KMS-11 (cell line): ENCODE measurements at regions not wholly inside any gene's neighbourhood (a gene's known extent, or its start where the extent isn't known, plus 50 kb on each side); places are given as distances from the start of the nearest gene placed in this dataset.

Experiments used
- H2AFZ ChIP-seq: fragments of 200-600 bp; sonication (generic); 2 replicates; pipeline ENCODE4 v1.6.1; 2016; ENCODE audit warnings: antibody characterized with exemption, mixed run types, low read depth
- H3K27ac ChIP-seq: fragments of 200-600 bp; sonication (generic); 2 replicates; pipeline ENCODE4 v1.6.1; 2016; ENCODE audit warnings: mild to moderate bottlenecking, mixed run types
- H3K27me3 ChIP-seq: fragments of 200-600 bp; sonication (generic); 2 replicates; pipeline ENCODE4 v1.6.1; 2017; ENCODE audit warnings: mild to moderate bottlenecking, low read depth, mixed run types, moderate library complexity; ENCODE audit not compliant: insufficient read depth
- H3K36me3 ChIP-seq: fragments of 200-600 bp; sonication (generic); 2 replicates; pipeline ENCODE4 v1.6.1; 2017; ENCODE audit warnings: mild to moderate bottlenecking, mixed run types; ENCODE audit not compliant: insufficient read depth
- H3K4me1 ChIP-seq: fragments of 200-600 bp; sonication (generic); 2 replicates; pipeline ENCODE4 v1.6.1; 2016; ENCODE audit warnings: mild to moderate bottlenecking, low read depth, mixed run types; ENCODE audit not compliant: poor library complexity, severe bottlenecking
- H3K4me2 ChIP-seq: fragments of 200-600 bp; sonication (generic); 2 replicates; pipeline ENCODE4 v1.7.0; 2016; ENCODE audit warnings: mild to moderate bottlenecking, mixed run types
- H3K4me3 ChIP-seq: fragments of 200-600 bp; sonication (generic); IDR thresholded peaks from 2 replicates; pipeline ENCODE4 v1.6.1; 2017; ENCODE audit warnings: low read depth, low read length, mixed read lengths; ENCODE audit not compliant: insufficient read depth
- H3K79me2 ChIP-seq: fragments of 200-600 bp; sonication (generic); 2 replicates; pipeline ENCODE4 v1.6.1; 2016; ENCODE audit warnings: low read depth, mixed run types; ENCODE audit not compliant: insufficient read depth
- H3K9ac ChIP-seq: fragments of 200-600 bp; sonication (generic); 2 replicates; pipeline ENCODE4 v1.6.1; 2016; ENCODE audit warnings: mild to moderate bottlenecking, mixed run types
- H4K20me1 ChIP-seq: fragments of 200-600 bp; sonication (generic); 2 replicates; pipeline ENCODE4 v1.6.1; 2016; ENCODE audit warnings: mild to moderate bottlenecking, mixed run types; ENCODE audit not compliant: insufficient read depth
- TF ChIP-seq, protein P1 (sequence below): fragments of 200-600 bp; sonication (generic); conservative IDR thresholded peaks from 2 replicates; pipeline ENCODE4 v1.6.1; 2017; ENCODE audit warnings: low read depth, mild to moderate bottlenecking, antibody characterized with exemption, low read length, moderate library complexity, mixed read lengths

DNA sequence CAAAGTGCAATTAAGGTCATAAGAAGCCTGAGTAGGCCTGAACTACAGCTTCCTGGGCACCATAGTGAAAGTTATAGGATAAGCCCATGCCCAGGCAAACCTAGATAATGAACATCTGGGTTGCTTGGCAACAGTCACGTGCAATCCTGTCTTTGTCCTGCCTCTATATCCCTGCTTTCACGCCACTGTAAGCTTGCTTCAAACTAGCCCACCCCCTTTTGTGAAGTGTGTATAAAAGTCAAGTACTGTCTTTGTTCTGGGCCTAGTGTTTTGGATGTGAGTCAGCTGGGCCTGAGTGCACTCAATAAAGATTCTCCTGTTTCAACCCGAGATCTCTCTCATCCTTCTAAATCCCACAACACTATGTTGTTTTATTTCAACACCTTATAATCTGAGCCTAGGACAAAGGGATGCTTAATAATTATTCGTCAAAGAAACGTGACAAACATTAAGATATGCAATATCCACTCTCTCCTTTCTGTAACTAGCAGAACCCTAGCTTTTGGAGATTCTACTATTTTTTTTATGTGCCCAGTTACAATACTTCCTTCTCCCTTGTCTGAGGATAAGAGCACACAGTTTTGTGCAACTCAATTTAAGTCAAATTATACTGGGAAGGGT lies 927.8 kb downstream of the SUCLG1 start:
- TF ChIP-seq, protein P1, sequence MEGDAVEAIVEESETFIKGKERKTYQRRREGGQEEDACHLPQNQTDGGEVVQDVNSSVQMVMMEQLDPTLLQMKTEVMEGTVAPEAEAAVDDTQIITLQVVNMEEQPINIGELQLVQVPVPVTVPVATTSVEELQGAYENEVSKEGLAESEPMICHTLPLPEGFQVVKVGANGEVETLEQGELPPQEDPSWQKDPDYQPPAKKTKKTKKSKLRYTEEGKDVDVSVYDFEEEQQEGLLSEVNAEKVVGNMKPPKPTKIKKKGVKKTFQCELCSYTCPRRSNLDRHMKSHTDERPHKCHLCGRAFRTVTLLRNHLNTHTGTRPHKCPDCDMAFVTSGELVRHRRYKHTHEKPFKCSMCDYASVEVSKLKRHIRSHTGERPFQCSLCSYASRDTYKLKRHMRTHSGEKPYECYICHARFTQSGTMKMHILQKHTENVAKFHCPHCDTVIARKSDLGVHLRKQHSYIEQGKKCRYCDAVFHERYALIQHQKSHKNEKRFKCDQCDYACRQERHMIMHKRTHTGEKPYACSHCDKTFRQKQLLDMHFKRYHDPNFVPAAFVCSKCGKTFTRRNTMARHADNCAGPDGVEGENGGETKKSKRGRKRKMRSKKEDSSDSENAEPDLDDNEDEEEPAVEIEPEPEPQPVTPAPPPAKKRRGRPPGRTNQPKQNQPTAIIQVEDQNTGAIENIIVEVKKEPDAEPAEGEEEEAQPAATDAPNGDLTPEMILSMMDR = no peak

DNA sequence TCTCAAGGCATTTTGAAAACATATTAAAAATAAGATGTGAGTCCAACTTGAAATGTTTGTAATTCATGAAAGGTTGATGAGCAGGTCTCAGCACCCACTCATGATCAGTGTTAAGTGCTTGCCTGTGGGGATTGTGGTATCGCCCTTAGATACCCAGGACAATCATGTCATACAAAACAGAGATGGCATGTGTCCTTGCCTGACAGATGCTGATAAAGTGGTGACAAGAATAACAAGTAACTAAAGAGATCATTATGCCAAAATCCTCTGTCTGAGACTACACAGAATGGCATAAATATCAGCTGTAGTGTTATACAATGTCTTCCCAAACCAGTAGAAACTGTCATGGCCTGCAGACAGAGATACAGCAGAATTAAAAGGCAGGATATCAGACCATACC lies 930.3 kb downstream of the SUCLG1 start:
- no peak overlapping the region for H2AFZ ChIP-seq
- TF ChIP-seq, protein P1 = no peak
- H3K36me3 ChIP-seq = no peaks in the 10 kb centered on the region; the same call in 1 of the 2 replicates
- H3K9ac ChIP-seq = no peak overlapping the region
- H3K4me2 ChIP-seq = no peak overlapping the region
- no peak overlapping the region for H3K27ac ChIP-seq
- no peak overlapping the region for H3K4me3 ChIP-seq
- no peaks in the 10 kb centered on the region for H3K79me2 ChIP-seq
- no peaks in the 10 kb centered on the region for H3K27me3 ChIP-seq
- no peaks in the 10 kb centered on the region for H3K4me1 ChIP-seq
- H4K20me1 ChIP-seq = no peaks in the 10 kb centered on the region

More for the DNA sequence above, 927.8 kb downstream of the SUCLG1 start:
- Histone ChIP-seq H3K4me1 (no peaks in the 10 kb centered on the region), H3K27ac (no peak overlapping the region), H3K79me2 (no peaks in the 10 kb centered on the region), H4K20me1 (no peaks in the 10 kb centered on the region), H3K27me3 (no peaks in the 10 kb centered on the region), H2AFZ (no peak overlapping the region), H3K4me3 (no peak overlapping the region), H3K4me2 (no peak overlapping the region), H3K36me3 (no peaks in the 10 kb centered on the region; the same call in 1 of the 2 replicates), H3K9ac (no peak overlapping the region)

DNA sequence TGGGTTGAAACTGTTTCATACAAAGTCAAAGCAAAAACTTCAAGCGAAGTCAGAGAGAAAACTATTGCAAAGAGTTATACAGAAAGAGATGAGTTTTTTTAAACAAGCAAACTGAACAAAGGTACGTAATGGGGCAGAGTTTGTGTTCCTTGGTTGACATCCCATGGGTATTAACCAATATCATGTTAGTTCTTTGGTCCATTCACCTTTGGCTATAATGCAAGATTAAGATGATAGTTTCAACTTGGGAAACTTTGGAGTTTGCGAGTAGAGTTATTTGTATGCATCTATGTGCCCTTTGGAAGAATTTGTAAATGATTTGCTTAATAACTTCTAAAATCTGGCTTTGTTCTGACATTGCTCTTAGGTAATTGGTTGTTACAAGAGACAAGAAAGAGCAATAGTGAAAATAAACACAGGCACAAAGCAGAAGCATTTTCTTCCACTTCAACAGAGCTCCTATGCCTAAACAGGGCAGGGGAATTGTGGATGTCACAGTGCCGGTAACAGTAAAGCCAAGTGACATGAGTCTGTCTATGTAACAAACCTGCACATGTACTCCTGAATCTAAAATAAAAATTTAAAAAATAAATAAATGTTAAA lies 936.1 kb downstream of the SUCLG1 start:
- H3K9ac ChIP-seq = no peak overlapping the region
- no peaks in the 10 kb centered on the region for H3K79me2 ChIP-seq
- no peaks in the 10 kb centered on the region for H3K4me1 ChIP-seq
- TF ChIP-seq, protein P1 = no peak
- no peak overlapping the region for H3K27ac ChIP-seq
- no peaks in the 10 kb centered on the region for H3K36me3 ChIP-seq
- no peaks in the 10 kb centered on the region for H3K27me3 ChIP-seq
- no peak overlapping the region for H2AFZ ChIP-seq
- no peak overlapping the region for H3K4me3 ChIP-seq
- no peaks in the 10 kb centered on the region for H4K20me1 ChIP-seq
- H3K4me2 ChIP-seq = no peak overlapping the region

DNA sequence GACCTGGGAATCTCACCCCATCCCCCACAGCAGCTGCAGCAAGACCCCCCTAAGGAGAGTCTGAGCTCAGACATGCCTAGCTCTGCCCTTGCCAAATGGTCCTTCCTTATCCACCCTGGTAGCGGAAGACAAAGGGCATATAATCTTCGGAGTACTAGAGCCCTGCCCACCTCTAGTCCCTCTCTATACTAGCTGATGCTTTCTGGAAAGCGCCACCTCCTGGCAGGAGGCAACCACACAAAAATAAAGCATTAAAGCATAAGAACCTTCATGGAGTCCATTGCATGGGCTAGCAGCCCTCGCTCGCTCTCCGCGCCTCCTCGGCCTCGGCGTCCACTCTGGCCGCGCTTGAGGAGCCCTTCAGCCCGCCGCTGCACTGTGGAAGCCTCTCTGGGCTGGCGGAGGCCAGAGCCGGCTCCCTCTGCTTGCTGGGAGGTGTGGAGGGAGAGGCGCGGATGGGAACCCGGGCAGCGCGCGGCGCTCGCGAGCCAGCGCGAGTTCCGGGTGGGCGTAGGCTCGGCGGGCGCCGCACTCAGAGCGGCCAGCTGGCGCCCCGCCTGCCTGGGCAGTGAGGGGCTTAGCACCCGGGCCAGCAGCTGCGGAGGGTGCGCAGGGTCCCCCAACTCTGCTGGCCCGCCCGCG lies 941.2 kb downstream of the SUCLG1 start:
- no peak overlapping the region for H2AFZ ChIP-seq
- TF ChIP-seq, protein P1 = no peak
- H3K4me2 ChIP-seq = no peak overlapping the region
- H3K36me3 ChIP-seq = no peaks in the 10 kb centered on the region
- no peaks in the 10 kb centered on the region for H3K4me1 ChIP-seq
- no peak overlapping the region for H3K27ac ChIP-seq
- no peak overlapping the region for H3K9ac ChIP-seq
- H4K20me1 ChIP-seq = no peaks in the 10 kb centered on the region
- H3K4me3 ChIP-seq = no peak overlapping the region
- H3K79me2 ChIP-seq = no peaks in the 10 kb centered on the region
- no peaks in the 10 kb centered on the region for H3K27me3 ChIP-seq
